GM19467 (cell line): ENCODE measurements at regions not wholly inside any gene's neighbourhood (a gene's known extent, or its start where the extent isn't known, plus 50 kb on each side); places are given as distances from the start of the nearest gene placed in this dataset.
"Not testable (repeated sequence)": the region's sequence is repeated elsewhere in the genome, so short reads cannot be mapped to it uniquely, and the experiment has no call there.

Experiments used
- ATAC-seq: cut with Tn5 transposase; IDR thresholded peaks from one replicate; pipeline ENCODE4 v1.9.1; 2021; ENCODE audit warnings: mild to moderate bottlenecking, moderate library complexity; ENCODE audit not compliant: unreplicated experiment

DNA sequence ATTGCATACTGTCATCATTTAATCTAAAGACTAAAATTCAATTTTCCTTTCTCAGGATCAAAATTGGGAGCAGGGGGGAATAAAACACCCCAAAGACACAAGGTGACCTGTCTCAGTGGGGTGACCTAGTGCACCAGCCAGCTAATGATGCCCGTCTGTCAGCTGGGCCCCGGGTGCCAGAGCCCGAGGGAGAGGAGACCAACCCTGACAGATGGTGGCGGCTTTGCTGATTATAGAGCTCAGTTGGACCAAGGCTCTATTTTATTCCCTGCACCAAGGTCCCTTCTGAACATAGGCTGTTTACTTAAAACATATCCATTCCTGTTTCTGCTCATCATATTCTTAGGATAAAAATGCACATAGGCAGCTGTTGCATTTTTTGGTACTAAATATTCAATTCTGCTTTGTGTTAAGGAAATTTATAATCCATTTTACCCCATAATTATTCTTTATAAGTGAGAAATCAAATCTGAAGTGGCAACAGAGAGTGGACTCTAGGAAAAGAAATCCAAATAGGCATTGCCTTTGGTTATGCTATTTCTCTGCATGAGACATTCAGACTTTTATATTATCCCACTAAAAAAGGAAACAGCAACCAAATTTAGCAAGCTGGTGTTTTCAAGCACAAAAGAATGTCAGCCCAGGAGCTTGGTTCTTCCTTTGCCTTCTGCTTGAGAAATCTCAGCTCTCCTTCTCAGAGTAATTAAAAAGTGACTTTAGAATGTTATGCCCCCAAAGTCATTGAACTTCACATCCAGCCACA is 96.8 kb upstream of the IFNG-AS1 start:
- ATAC-seq: no peak

DNA sequence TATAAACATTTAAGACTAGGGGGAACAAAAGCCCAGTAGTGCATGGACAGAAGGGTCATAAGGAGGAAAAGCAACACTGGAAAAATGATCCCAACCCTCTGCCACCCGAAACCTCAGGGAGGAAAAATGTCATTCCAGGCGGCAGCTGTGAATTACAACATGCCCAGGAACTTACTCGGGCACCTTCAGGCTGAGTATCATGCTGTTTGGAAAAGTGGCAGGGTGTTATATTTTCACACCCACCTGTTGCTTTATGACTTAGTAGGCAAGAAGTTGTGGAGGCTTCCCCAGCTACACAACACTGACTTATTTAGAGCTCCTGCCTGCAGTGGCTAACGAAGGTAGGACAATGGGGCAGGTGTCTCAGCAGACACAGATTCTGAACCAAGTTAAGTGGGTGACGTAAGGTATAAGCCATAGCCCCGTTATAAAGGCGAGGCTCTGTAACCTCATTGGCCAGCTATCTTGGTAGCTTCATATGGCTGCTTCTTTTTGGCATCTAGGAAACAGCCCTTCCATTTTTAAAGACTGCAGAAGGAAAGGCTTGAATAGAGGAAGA is 96.1 kb upstream of the IFNG-AS1 start:
- ATAC-seq: no peak

DNA sequence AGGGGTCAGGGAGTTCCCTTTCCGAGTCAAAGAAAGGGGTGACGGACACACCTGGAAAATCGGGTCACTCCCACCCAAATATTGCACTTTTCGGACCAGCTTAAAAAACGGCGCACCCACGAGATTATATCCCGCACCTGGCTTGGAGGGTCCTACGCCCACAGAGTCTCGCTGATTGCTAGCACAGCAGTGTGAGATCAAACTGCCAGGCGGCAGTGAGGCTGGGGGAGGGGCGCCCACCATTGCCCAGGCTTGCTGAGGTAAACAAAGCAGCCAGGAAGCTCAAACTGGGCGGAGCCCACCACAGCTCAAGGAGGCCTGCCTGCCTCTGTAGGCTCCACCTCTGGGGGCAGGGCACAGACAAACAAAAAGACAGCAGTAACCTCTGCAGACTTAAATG is 88.8 kb upstream of the IFNG-AS1 start:
- ATAC-seq: not testable (repeated sequence)

- no peak for ATAC-seq
These were observed 80.1 kb upstream of the IFNG-AS1 start for GRCh38 chr12:67909091-67909531.

DNA sequence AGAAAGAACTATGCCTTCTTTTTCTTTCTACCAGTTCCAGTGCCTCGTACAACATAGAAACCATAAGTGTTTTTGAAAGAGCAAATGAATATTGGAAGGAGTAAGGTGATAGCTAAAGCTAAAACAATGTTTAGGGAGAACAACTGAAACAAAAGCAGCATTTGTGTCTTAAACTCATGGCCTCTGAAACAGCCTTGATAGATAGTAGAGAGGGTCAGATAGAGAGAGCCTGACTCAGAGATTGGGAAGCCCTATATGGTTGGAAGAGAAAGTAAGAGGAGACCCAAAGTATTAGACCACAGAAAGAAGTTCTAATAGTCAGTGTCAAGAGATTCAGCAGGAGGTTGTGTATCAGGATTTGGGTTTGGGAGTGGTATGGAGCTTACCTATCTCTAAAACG is 79.6 kb upstream of the IFNG-AS1 start:
- ATAC-seq: no peak

GRCh38 chr12:67910360-67911274 is 78.6 kb upstream of the IFNG-AS1 start:
- no peak for ATAC-seq

DNA sequence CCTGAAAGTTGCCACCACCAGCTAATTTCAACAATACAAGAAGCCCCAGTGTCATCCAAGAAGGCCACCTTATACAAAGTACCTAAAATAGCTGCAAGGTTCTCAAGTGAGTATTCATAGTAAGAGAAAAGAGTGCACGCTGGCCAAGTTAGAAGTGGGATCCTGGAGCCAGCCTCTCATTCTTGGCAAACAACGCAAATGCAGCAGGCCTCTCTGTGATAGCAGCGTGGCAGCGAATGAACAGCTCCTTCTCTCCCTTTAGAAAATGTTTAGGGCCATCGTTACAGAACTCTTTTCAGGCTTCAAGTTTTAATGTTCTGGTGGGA is 78.0 kb upstream of the IFNG-AS1 start:
- no peak for ATAC-seq

DNA sequence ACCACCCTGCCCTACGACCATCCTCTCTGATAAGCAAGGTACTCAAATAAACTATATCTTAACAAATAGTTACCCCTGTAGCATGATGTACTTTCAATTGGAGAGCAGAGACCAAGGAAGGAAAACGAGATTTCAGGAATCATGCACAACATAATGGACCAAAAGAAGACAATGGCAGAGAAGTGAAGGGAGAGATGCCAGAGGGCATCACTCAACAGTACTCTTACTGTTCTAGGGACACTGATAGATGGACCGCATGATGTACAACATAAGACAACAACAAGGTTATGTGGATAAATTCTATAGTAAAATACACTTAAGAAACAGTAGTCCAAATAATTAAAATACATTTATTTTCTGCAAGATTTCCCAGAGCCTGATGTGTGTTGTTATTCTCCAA is 77.5 kb upstream of the IFNG-AS1 start:
- no peak for ATAC-seq

DNA sequence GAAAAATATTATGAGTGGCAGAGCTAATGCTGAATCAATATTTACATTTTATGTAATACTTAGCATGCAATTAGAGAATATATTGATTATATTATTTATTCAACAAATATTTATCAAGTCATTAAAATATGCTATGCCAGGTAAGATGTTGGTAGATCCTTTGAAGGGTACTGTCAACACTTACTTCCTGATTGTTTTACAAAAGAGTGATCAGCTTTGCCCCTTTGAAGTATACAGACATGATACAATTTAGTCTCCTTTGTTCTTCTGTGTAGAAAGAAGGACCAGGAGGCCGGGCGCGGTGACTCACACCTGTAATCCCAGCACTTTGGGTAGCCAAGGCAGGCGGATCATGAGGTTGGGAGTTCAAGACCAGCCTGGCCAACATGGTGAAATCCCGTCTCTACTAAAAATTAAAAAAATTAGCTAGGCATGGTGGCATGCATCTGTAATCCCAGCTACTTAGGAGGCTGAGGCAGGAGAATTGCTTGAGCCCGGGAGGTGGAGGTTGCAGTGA is 73.9 kb upstream of the IFNG-AS1 start:
- no peak for ATAC-seq

GRCh38 chr12:67916266-67916970 is 72.8 kb upstream of the IFNG-AS1 start:
- no peak for ATAC-seq

DNA sequence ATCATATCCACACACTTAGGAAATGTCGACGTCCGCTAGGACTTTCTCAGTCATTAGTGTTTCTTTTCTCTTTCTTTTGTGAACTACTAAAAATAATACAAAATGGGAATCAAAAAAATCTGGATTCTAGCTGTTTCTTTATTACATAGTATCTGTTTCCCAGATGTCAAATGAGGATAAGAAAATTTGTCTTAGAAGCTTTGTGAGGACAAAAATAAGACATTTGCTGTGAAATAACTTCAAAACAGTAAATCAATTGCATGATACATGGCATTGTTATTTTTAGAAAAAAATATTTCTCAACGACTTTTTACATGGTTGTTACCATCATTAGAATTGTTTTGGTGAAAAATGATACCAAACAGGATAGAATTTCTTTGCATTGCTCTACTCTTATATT is 71.4 kb upstream of the IFNG-AS1 start:
- ATAC-seq: no peak

- no peak for ATAC-seq
These were observed 70.8 kb upstream of the IFNG-AS1 start for GRCh38 chr12:67918441-67918840.

GRCh38 chr12:67919406-67919805 is 69.8 kb upstream of the IFNG-AS1 start:
- no peak for ATAC-seq

GRCh38 chr12:67920413-67920812 is 68.8 kb upstream of the IFNG-AS1 start:
- no peak for ATAC-seq

GRCh38 chr12:67921286-67921685 is 68.0 kb upstream of the IFNG-AS1 start:
- no peak for ATAC-seq

- no peak for ATAC-seq
These were observed 67.0 kb upstream of the IFNG-AS1 start for GRCh38 chr12:67922245-67922644.

GRCh38 chr12:67925077-67925476 is 64.2 kb upstream of the IFNG-AS1 start:
- no peak for ATAC-seq

- ATAC-seq: no peak
These were observed 63.7 kb upstream of the IFNG-AS1 start for GRCh38 chr12:67925552-67925951.

GRCh38 chr12:67926063-67926462 is 63.2 kb upstream of the IFNG-AS1 start:
- no peak for ATAC-seq

DNA sequence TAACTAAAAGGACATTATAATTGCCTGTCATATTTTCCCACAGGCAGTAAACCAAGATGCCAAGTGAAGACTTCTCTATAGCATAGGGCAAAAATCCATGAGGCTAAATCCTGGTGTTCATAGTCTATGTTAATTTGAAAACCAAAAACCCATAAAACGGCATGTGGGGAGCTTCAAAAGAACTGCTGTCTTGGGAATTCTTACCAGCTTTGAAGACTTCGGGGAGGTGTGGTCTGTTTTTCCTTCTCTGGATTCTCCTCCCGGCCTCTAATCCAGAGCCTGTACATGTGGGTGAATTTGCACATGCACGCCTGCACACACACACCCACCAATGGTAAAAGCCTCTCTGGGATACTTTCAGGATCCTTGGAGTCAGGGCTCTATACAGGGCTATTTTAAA is 61.9 kb upstream of the IFNG-AS1 start:
- ATAC-seq: no peak

DNA sequence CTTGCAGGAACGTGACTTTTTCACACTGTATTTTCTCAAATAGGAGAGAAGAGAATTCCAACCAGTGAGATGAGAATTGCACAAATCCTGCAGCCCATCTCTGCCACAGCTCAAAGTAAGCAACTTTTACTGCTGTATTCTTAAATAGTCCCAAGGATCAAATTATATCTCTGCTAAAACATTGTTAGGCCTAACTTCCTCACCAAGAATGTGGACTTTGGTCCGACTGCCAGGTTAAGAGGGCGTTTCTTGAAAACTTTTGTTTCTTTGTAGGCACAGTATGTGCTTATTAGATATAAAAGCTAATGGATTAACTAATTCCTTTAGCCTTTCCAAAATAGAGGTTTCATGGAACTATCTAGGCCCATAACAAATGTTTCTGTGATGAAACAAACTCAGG is 61.4 kb upstream of the IFNG-AS1 start:
- no peak for ATAC-seq
